H1 (cell line): ENCODE measurements at regions not wholly inside any gene's neighbourhood (a gene's known extent, or its start where the extent isn't known, plus 50 kb on each side); places are given as distances from the start of the nearest gene placed in this dataset.

Source experiments
- CTCF ChIA-PET: fragments of 300-600 bp; sonication (Branson Sonifier 250); formaldehyde crosslinking; loops from one replicate; lab custom pipeline; 2021; ENCODE audit not compliant: partially characterized antibody; lab: Charles Lee
- POLR2A ChIA-PET: fragments of 300-600 bp; sonication (Branson Sonifier 250); formaldehyde crosslinking; loops from one replicate; lab custom pipeline; 2021; ENCODE audit warnings: inconsistent platforms; ENCODE audit not compliant: partially characterized antibody; lab: Charles Lee
- DNase-seq, 2 experiments: peaks; one replicate each; pipeline versions ENCODE4 v3.0.0 to v3.0.0-alpha.2; 2010 to 2022; ENCODE audit warnings: low spot score in 2 of 2, low read depth in 1 of 2, mixed read lengths in 1 of 2
- FAIRE-seq: peaks from 2 replicates; lab custom pipeline; 2011; peaks lifted over from hg19 to GRCh38; lab: Jason Lieb, UNC
- H2AFZ ChIP-seq: 2 replicates; pipeline ENCODE4 v1.8.1; 2012; ENCODE audit warnings: low read length, inconsistent platforms
- H2AK5ac ChIP-seq: 2 replicates; pipeline ENCODE4 v1.6.1; 2013; ENCODE audit warnings: low read depth, low read length
- H2BK120ac ChIP-seq: replicated peaks from 2 replicates; pipeline ENCODE3; 2013; ENCODE audit warnings: low read depth, low read length, inconsistent platforms
- H2BK12ac ChIP-seq: 2 replicates; pipeline ENCODE4 v1.6.1; 2013; ENCODE audit warnings: low read depth, low read length
- H2BK15ac ChIP-seq: 2 replicates; pipeline ENCODE4 v1.6.1; 2013; ENCODE audit warnings: low read length
- H2BK20ac ChIP-seq: 2 replicates; pipeline ENCODE4 v1.6.1; 2013; ENCODE audit warnings: low read length
- H2BK5ac ChIP-seq: 2 replicates; pipeline ENCODE4 v1.6.1; 2013; ENCODE audit warnings: low read depth, low read length
- H3K14ac ChIP-seq: 2 replicates; pipeline ENCODE4 v1.6.1; 2013; ENCODE audit warnings: inconsistent platforms; ENCODE audit not compliant: insufficient read length
- H3K18ac ChIP-seq: 2 replicates; pipeline ENCODE4 v1.6.1; 2013; ENCODE audit warnings: low read length; ENCODE audit errors: extremely low read depth
- H3K23ac ChIP-seq: 2 replicates; pipeline ENCODE4 v1.6.1; 2013; ENCODE audit warnings: inconsistent platforms; ENCODE audit not compliant: insufficient read length
- H3K23me2 ChIP-seq: 2 replicates; pipeline ENCODE4 v1.6.1; 2013; ENCODE audit warnings: low read depth, low read length
- H3K27ac ChIP-seq: 2 replicates; pipeline ENCODE4 v1.6.1; 2011; ENCODE audit warnings: low read depth, low read length, inconsistent platforms
- H3K27me3 ChIP-seq, 4 experiments: replicated peaks in 1 of 4; 1 replicate in 1 of 4; 2 replicates in 3 of 4; pipeline versions ENCODE4 v1.6.1 to v1.8.1; 2011 to 2013; ENCODE audit warnings: low read length in 3 of 4, mild to moderate bottlenecking in 3 of 4, inconsistent platforms in 2 of 4, mixed read lengths in 2 of 4, moderate library complexity in 1 of 4; ENCODE audit not compliant: control insufficient read depth in 3 of 4, insufficient read depth in 3 of 4; ENCODE audit errors: extremely low read depth in 1 of 4
- H3K36me3 ChIP-seq, 4 experiments: 2 replicates each; pipeline versions ENCODE4 v1.6.1 to v1.8.1; 2011 to 2013; ENCODE audit warnings: mild to moderate bottlenecking in 4 of 4, low read length in 3 of 4, moderate library complexity in 2 of 4, control low read depth in 1 of 4, inconsistent platforms in 1 of 4; ENCODE audit not compliant: insufficient read depth in 4 of 4, control insufficient read depth in 2 of 4
- H3K4ac ChIP-seq: replicated peaks from 2 replicates; pipeline ENCODE3; 2013; ENCODE audit warnings: low read length, low read depth, mixed read lengths, inconsistent platforms; ENCODE audit not compliant: insufficient read length
- H3K4me1 ChIP-seq, 4 experiments: replicated peaks in 1 of 4; 1 replicate in 1 of 4; 2 replicates in 3 of 4; pipeline versions ENCODE4 v1.6.1 to v1.8.1; 2011 to 2013; ENCODE audit warnings: low read length in 3 of 4, inconsistent platforms in 2 of 4, mixed read lengths in 1 of 4; ENCODE audit not compliant: insufficient read depth in 4 of 4, control insufficient read depth in 3 of 4
- H3K4me2 ChIP-seq, 2 experiments: 2 replicates each; pipeline versions ENCODE4 v1.6.1 to v1.8.1; 2011 to 2013; ENCODE audit warnings: low read depth in 2 of 2, low read length in 2 of 2, control low read depth in 1 of 2, inconsistent platforms in 1 of 2, mild to moderate bottlenecking in 1 of 2; ENCODE audit not compliant: insufficient read depth in 1 of 2
- H3K4me3 ChIP-seq, 4 experiments: fragments of 200-600, 300-600 bp in 1 of 4; sonication (generic), shearing (Covaris generic), sonication (Bioruptor Twin) in 1 of 4; 2 replicates each; pipeline versions ENCODE4 v1.5.1 to v1.8.1; 2011 to 2016; ENCODE audit warnings: low read length in 4 of 4, low read depth in 3 of 4, control low read depth in 2 of 4, inconsistent platforms in 2 of 4, mild to moderate bottlenecking in 2 of 4, mixed read lengths in 1 of 4, moderate library complexity in 1 of 4; ENCODE audit not compliant: insufficient read depth in 2 of 4; ENCODE audit errors: extremely low read depth in 1 of 4
- H3K56ac ChIP-seq: replicated peaks from 2 replicates; pipeline ENCODE3; 2013; ENCODE audit warnings: low read depth, mild to moderate bottlenecking, mixed read lengths, low read length, inconsistent platforms; ENCODE audit not compliant: insufficient read length
- H3K79me1 ChIP-seq: 2 replicates; pipeline ENCODE4 v1.6.1; 2013; ENCODE audit warnings: low read depth, low read length, control low read depth
- H3K79me2 ChIP-seq, 2 experiments: 2 replicates each; pipeline versions ENCODE4 v1.6.1 to v1.8.1; 2012 to 2013; ENCODE audit warnings: low read length in 2 of 2, mild to moderate bottlenecking in 2 of 2, inconsistent platforms in 1 of 2; ENCODE audit not compliant: insufficient read depth in 2 of 2, control insufficient read depth in 1 of 2
- H3K9ac ChIP-seq, 4 experiments: replicated peaks in 1 of 4; 1 replicate in 1 of 4; 2 replicates in 3 of 4; pipeline versions ENCODE4 v1.6.1 to v1.8.1; 2011 to 2013; ENCODE audit warnings: low read depth in 3 of 4, low read length in 3 of 4, control low read depth in 2 of 4, mild to moderate bottlenecking in 2 of 4, moderate library complexity in 2 of 4, inconsistent platforms in 1 of 4; ENCODE audit errors: extremely low read depth in 1 of 4
- H3K9me3 ChIP-seq, 2 experiments: 2 replicates each; pipeline versions ENCODE4 v1.6.1 to v1.8.1; 2012 to 2013; ENCODE audit warnings: mild to moderate bottlenecking in 2 of 2, moderate library complexity in 2 of 2, control low read depth in 1 of 2, inconsistent platforms in 1 of 2, low read depth in 1 of 2, low read length in 1 of 2, mixed read lengths in 1 of 2; ENCODE audit not compliant: insufficient read depth in 2 of 2
- H4K20me1 ChIP-seq, 2 experiments: replicated peaks in 1 of 2; 2 replicates each; pipeline versions ENCODE3 to v1.8.1; 2011 to 2013; ENCODE audit warnings: inconsistent platforms in 2 of 2, low read length in 2 of 2, mild to moderate bottlenecking in 1 of 2; ENCODE audit not compliant: insufficient read depth in 2 of 2, control insufficient read depth in 1 of 2
- H4K5ac ChIP-seq: 2 replicates; pipeline ENCODE4 v1.6.1; 2013; ENCODE audit warnings: low read length, low read depth, mixed read lengths, inconsistent platforms; ENCODE audit not compliant: insufficient read length
- H4K8ac ChIP-seq: 2 replicates; pipeline ENCODE4 v1.8.0; 2013; ENCODE audit warnings: mild to moderate bottlenecking, moderate library complexity, low read length, inconsistent platforms; ENCODE audit not compliant: insufficient read depth; ENCODE audit errors: extremely low read depth
- H4K91ac ChIP-seq: replicated peaks from 2 replicates; pipeline ENCODE3; 2013; ENCODE audit warnings: low read length, mixed read lengths, inconsistent platforms; ENCODE audit not compliant: insufficient read length
- JUND ChIP-seq: IDR thresholded peaks from 2 replicates; pipeline ENCODE4 v1.6.1; 2011; ENCODE audit warnings: mild to moderate bottlenecking, improper control_type of control experiment, low read length
- MAFK ChIP-seq: IDR thresholded peaks from 2 replicates; pipeline ENCODE4 v1.6.1; 2012; ENCODE audit warnings: low read depth, mild to moderate bottlenecking, improper control_type of control experiment, low read length
- WGBS, 2 experiments: shearing (Covaris generic) in 1 of 2; methylation state at CpG; one replicate each; pipeline versions ENCODE4 v1.1.6 to v1.1.7; 2013 to 2015; ENCODE audit warnings: low lambda C conversion rate in 2 of 2, mixed read lengths in 2 of 2, inconsistent platforms in 1 of 2, low coverage in 1 of 2, missing lambda C conversion rate in 1 of 2; ENCODE audit not compliant: insufficient replicate concordance in 2 of 2, insufficient coverage in 1 of 2, insufficient read length in 1 of 2; ENCODE audit errors: extremely low coverage in 1 of 2, missing lambda C conversion rate in 1 of 2; 5-methylcytosine and 5-hydroxymethylcytosine counted together
- TF ChIP-seq, protein P1 (sequence below), 3 experiments: IDR thresholded peaks; 1 replicate in 2 of 3; 2 replicates in 1 of 3; pipeline versions ENCODE4 v1.5.1 to v1.6.1; 2011; ENCODE audit warnings: low read length in 3 of 3, mild to moderate bottlenecking in 3 of 3, inconsistent platforms in 2 of 3, low read depth in 1 of 3, moderate library complexity in 1 of 3; ENCODE audit not compliant: insufficient read depth in 1 of 3; ENCODE audit errors: control extremely low read depth in 1 of 3
- TF ChIP-seq, protein P2 (sequence below): IDR thresholded peaks from 2 replicates; pipeline ENCODE4 v1.6.1; 2012; ENCODE audit warnings: inconsistent platforms

DNA sequence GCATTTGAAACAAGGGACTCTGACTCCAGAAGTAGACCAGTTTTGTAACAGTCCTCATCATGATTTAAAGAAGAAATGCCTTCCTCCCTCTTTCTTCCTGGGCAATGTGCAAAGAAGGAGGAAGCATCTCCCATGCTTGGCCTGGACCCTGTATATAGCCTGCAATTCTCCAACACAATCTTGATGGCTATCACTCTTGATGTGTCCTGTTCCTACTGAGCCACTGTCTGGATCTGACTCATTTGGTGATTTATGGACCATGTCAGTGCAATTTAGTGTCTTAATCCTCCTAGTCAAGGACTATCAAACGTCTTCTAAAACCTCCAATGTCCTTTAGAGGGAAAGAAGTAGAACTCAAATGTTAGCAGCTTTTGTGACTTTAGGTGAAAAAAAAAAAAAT, 697.3 kb downstream of the TLR4 start:
- DNase-seq (no peak), FAIRE-seq (no peak)
- no peaks in the 10 kb centered on the region for H3K79me2 ChIP-seq

More for the DNA sequence above, 697.3 kb downstream of the TLR4 start:
- Histone ChIP-seq H2BK20ac (no peak overlapping the region), H3K56ac (no peak overlapping the region), H2AK5ac (no peak overlapping the region), H3K4me3 (no peak overlapping the region), H2BK120ac (no peak overlapping the region), H3K4me2 (no peak overlapping the region), H2BK15ac (no peak overlapping the region), H3K18ac (no peak overlapping the region), H4K91ac (no peak overlapping the region), H3K27me3 (no peaks in the 10 kb centered on the region), H2BK12ac (no peak overlapping the region), H3K36me3 (no peaks in the 10 kb centered on the region), H3K9me3 (no peaks in the 10 kb centered on the region), H3K23me2 (no peaks in the 10 kb centered on the region), H3K4ac (no peak overlapping the region), H3K4me1 (no peaks in the 10 kb centered on the region), H4K5ac (no peak overlapping the region), H4K8ac (no peak overlapping the region), H3K27ac (no peak overlapping the region), H3K14ac (no peak overlapping the region), H2AFZ (no peak overlapping the region), H3K23ac (no peak overlapping the region), H4K20me1 (no peaks in the 10 kb centered on the region), H3K9ac (no peak overlapping the region), H2BK5ac (no peak overlapping the region), H3K79me1 (no peaks in the 10 kb centered on the region)
- ChIA-PET CTCF (no interaction called here), POLR2A (no interaction called here)
- 75% methylated on average over 1 of the region's 1 CpG; no CpG with 5 or more reads in 1 of the 2 experiments for WGBS, 2 experiments
- TF ChIP-seq JUND (no peak), MAFK (no peak)
- TF ChIP-seq, protein P1, sequence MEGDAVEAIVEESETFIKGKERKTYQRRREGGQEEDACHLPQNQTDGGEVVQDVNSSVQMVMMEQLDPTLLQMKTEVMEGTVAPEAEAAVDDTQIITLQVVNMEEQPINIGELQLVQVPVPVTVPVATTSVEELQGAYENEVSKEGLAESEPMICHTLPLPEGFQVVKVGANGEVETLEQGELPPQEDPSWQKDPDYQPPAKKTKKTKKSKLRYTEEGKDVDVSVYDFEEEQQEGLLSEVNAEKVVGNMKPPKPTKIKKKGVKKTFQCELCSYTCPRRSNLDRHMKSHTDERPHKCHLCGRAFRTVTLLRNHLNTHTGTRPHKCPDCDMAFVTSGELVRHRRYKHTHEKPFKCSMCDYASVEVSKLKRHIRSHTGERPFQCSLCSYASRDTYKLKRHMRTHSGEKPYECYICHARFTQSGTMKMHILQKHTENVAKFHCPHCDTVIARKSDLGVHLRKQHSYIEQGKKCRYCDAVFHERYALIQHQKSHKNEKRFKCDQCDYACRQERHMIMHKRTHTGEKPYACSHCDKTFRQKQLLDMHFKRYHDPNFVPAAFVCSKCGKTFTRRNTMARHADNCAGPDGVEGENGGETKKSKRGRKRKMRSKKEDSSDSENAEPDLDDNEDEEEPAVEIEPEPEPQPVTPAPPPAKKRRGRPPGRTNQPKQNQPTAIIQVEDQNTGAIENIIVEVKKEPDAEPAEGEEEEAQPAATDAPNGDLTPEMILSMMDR (IDR thresholded peaks at IDR 0.05; ENCODE audit: control extremely low read depth in 1 of 3, insufficient read depth in 1 of 3, low read depth in 1 of 3, low read length in 3 of 3), result no peak
- TF ChIP-seq, protein P2, sequence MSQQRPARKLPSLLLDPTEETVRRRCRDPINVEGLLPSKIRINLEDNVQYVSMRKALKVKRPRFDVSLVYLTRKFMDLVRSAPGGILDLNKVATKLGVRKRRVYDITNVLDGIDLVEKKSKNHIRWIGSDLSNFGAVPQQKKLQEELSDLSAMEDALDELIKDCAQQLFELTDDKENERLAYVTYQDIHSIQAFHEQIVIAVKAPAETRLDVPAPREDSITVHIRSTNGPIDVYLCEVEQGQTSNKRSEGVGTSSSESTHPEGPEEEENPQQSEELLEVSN, result no peak
